22Rv1 (cell line): ENCODE measurements at regions not wholly inside any gene's neighbourhood (a gene's known extent, or its start where the extent isn't known, plus 50 kb on each side); places are given as distances from the start of the nearest gene placed in this dataset.

Experiments
- ZFX ChIP-seq: fragments of 450-650 bp; IDR thresholded peaks from 2 replicates; pipeline ENCODE4 v1.6.1; 2017; ENCODE audit warnings: antibody characterized with exemption, borderline replicate concordance
- TF ChIP-seq, protein P1 (sequence below): fragments of 450-650 bp; IDR thresholded peaks from 2 replicates; pipeline ENCODE4 v1.5.1; 2017; ENCODE audit warnings: mild to moderate bottlenecking

GRCh38 chr16:6274351-6274750 is 1058.3 kb upstream of the RBFOX1 start:
- TF ChIP-seq, protein P1, sequence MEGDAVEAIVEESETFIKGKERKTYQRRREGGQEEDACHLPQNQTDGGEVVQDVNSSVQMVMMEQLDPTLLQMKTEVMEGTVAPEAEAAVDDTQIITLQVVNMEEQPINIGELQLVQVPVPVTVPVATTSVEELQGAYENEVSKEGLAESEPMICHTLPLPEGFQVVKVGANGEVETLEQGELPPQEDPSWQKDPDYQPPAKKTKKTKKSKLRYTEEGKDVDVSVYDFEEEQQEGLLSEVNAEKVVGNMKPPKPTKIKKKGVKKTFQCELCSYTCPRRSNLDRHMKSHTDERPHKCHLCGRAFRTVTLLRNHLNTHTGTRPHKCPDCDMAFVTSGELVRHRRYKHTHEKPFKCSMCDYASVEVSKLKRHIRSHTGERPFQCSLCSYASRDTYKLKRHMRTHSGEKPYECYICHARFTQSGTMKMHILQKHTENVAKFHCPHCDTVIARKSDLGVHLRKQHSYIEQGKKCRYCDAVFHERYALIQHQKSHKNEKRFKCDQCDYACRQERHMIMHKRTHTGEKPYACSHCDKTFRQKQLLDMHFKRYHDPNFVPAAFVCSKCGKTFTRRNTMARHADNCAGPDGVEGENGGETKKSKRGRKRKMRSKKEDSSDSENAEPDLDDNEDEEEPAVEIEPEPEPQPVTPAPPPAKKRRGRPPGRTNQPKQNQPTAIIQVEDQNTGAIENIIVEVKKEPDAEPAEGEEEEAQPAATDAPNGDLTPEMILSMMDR, result no peak
- no peak for TF ChIP-seq ZFX
